Keratinocyte (primary cell): ENCODE measurements at regions not wholly inside any gene's neighbourhood (a gene's known extent, or its start where the extent isn't known, plus 50 kb on each side); places are given as distances from the start of the nearest gene placed in this dataset.

ENCODE experiments used
- CTCF ChIP-seq, 3 experiments: IDR thresholded peaks in 1 of 3; conservative IDR thresholded peaks in 1 of 3; optimal IDR thresholded peaks in 1 of 3; 2 replicates in 2 of 3; 3 replicates in 1 of 3; pipeline versions ENCODE3 to v1.5.1; 2011; ENCODE audit warnings: low read length in 3 of 3, mild to moderate bottlenecking in 3 of 3, moderate library complexity in 2 of 3, control low read depth in 1 of 3, inconsistent platforms in 1 of 3; ENCODE audit not compliant: insufficient read depth in 2 of 3; ENCODE audit errors: extremely low read depth in 1 of 3
- EZH2 ChIP-seq: IDR thresholded peaks from one replicate; pipeline ENCODE4 v1.6.1; 2012; ENCODE audit warnings: inconsistent platforms, mild to moderate bottlenecking, low read length, moderate library complexity

- TF ChIP-seq CTCF (optimal IDR thresholded peaks at IDR 0.05 in 1 of 3, IDR thresholded peaks at IDR 0.05 in 1 of 3, conservative IDR thresholded peaks at IDR 0.05 in 1 of 3; ENCODE audit: extremely low read depth in 1 of 3, insufficient read depth in 2 of 3, low read length in 3 of 3) (no peak), EZH2 (no peak)
These were observed 462.2 kb upstream of the CFAP20DC start for GRCh38 chr3:59512066-59512465.
